K562 (cell line): ENCODE measurements at regions not wholly inside any gene's neighbourhood (a gene's known extent, or its start where the extent isn't known, plus 50 kb on each side); places are given as distances from the start of the nearest gene placed in this dataset.

ENCODE experiments used
- BCLAF1 ChIP-seq, 2 experiments: fragments of 450-650 bp in 1 of 2; IDR thresholded peaks; 2 replicates each; pipeline ENCODE4 v1.6.1; 2011 to 2017; ENCODE audit warnings: low read depth in 2 of 2, antibody characterized with exemption in 1 of 2, borderline replicate concordance in 1 of 2, low read length in 1 of 2, mild to moderate bottlenecking in 1 of 2, mixed read lengths in 1 of 2; ENCODE audit not compliant: control insufficient read depth in 1 of 2
- C11orf30 ChIP-seq: fragments of 450-650 bp; IDR thresholded peaks from 2 replicates; pipeline ENCODE4 v1.6.1; 2016; ENCODE audit warnings: low read depth, mild to moderate bottlenecking
- HIVEP1 ChIP-seq: fragments of 250-450 bp; sonication (Bioruptor Pico); IDR thresholded peaks from 2 replicates; pipeline ENCODE4 v1.4.0; 2020; ENCODE audit warnings: mild to moderate bottlenecking
- KLF1 ChIP-seq: fragments of 450-650 bp; IDR thresholded peaks from 2 replicates; pipeline ENCODE4 v1.6.1; 2016; ENCODE audit warnings: missing genetic modification characterization, missing compliant biosample characterization
- MAFF ChIP-seq: IDR thresholded peaks from 2 replicates; pipeline ENCODE4 v1.6.1; 2012; ENCODE audit warnings: low read length, improper control_type of control experiment
- MAFG ChIP-seq: fragments of 450-650 bp; conservative IDR thresholded peaks from 2 replicates; pipeline ENCODE4 v1.6.1; 2016; ENCODE audit warnings: missing genetic modification characterization, missing compliant biosample characterization
- NFYB ChIP-seq: IDR thresholded peaks from 2 replicates; pipeline ENCODE4 v1.6.1; 2011; ENCODE audit warnings: mild to moderate bottlenecking, moderate library complexity; ENCODE audit not compliant: insufficient read length; ENCODE audit errors: extremely low read depth
- POLR2G ChIP-seq: fragments of 200-400 bp; formaldehyde crosslinking; IDR thresholded peaks from 2 replicates; pipeline ENCODE4 v1.6.1; 2017; ENCODE audit warnings: low read depth, mild to moderate bottlenecking, antibody characterized with exemption, low read length, moderate library complexity
- RBM14 ChIP-seq: fragments of 200-400 bp; formaldehyde crosslinking; IDR thresholded peaks from 2 replicates; pipeline ENCODE4 v1.6.1; 2018; ENCODE audit warnings: low read depth, mild to moderate bottlenecking, low read length, moderate library complexity, borderline replicate concordance; ENCODE audit not compliant: insufficient read depth
- THAP7 ChIP-seq: fragments of 250-450 bp; sonication (Bioruptor Pico); IDR thresholded peaks from 2 replicates; pipeline ENCODE4 v1.5.0; 2021
- XRCC5 ChIP-seq: fragments of 200-400 bp; formaldehyde crosslinking; IDR thresholded peaks from 2 replicates; pipeline ENCODE4 v1.6.1; 2017; ENCODE audit warnings: low read depth, mild to moderate bottlenecking, low read length
- ZNF316 ChIP-seq: fragments of 450-650 bp; IDR thresholded peaks from 2 replicates; pipeline ENCODE4 v1.6.1; 2016
- ZNF324 ChIP-seq: fragments of 250-450 bp; sonication (Bioruptor Pico); IDR thresholded peaks from 2 replicates; pipeline ENCODE4 v1.4.0; 2020; ENCODE audit warnings: mild to moderate bottlenecking
- ZNF507 ChIP-seq: conservative IDR thresholded peaks from 2 replicates; pipeline ENCODE4 v1.6.1; 2017; ENCODE audit warnings: missing genetic modification characterization, missing compliant biosample characterization
- TF ChIP-seq, protein P1 (sequence below), 2 experiments: fragments of 250-450 bp in 1 of 2; fragments of 450-650 bp in 1 of 2; sonication (Bioruptor Pico) in 1 of 2; IDR thresholded peaks; 2 replicates each; pipeline versions ENCODE4 v1.6.1 to v1.8.0; 2016 to 2021; ENCODE audit warnings: mild to moderate bottlenecking in 2 of 2, moderate library complexity in 2 of 2, missing compliant biosample characterization in 1 of 2, missing genetic modification characterization in 1 of 2
- TF ChIP-seq, protein P2 (sequence below): fragments of 450-650 bp; IDR thresholded peaks from 2 replicates; pipeline ENCODE4 v1.6.1; 2016; ENCODE audit warnings: mild to moderate bottlenecking
- TF ChIP-seq, protein P3 (sequence below): sonication (generic); formaldehyde crosslinking; IDR thresholded peaks from 2 replicates; pipeline ENCODE4 v1.8.1; 2023; ENCODE audit warnings: mild to moderate bottlenecking, missing genetic modification reagents

DNA sequence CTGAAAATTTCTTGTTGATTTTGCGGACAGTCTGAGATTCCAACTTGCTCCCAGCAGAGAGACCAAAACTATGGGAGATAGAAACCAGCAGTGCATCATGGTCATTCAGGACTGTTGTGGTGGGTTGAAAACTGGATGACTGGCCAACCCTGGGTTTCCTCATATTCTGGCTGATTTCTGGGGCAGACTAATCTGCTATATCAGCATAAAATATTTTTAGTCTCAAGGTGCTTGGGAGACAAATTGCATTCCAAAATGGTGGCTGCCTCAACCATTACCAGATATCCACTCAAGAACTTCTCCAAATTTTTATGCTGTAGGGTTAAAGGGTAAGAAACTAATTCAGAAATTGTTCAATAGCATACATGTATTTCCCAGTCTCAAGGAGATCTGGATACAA lies 434.0 kb downstream of the BRINP3 start (continued):
- no peak for TF ChIP-seq ZNF507 (tag)
- peak; percentile 43; the same call in 1 of the 2 replicates for TF ChIP-seq MAFG (tag)
- TF ChIP-seq, protein P1, sequence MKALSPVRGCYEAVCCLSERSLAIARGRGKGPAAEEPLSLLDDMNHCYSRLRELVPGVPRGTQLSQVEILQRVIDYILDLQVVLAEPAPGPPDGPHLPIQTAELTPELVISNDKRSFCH (CRISPR knock-in tag; IDR thresholded peaks at IDR 0.05): no peak
- TF ChIP-seq, protein P1 (tag; IDR thresholded peaks at IDR 0.05): no peak
- no peak for TF ChIP-seq XRCC5
- no peak for TF ChIP-seq RBM14
- TF ChIP-seq, protein P2, sequence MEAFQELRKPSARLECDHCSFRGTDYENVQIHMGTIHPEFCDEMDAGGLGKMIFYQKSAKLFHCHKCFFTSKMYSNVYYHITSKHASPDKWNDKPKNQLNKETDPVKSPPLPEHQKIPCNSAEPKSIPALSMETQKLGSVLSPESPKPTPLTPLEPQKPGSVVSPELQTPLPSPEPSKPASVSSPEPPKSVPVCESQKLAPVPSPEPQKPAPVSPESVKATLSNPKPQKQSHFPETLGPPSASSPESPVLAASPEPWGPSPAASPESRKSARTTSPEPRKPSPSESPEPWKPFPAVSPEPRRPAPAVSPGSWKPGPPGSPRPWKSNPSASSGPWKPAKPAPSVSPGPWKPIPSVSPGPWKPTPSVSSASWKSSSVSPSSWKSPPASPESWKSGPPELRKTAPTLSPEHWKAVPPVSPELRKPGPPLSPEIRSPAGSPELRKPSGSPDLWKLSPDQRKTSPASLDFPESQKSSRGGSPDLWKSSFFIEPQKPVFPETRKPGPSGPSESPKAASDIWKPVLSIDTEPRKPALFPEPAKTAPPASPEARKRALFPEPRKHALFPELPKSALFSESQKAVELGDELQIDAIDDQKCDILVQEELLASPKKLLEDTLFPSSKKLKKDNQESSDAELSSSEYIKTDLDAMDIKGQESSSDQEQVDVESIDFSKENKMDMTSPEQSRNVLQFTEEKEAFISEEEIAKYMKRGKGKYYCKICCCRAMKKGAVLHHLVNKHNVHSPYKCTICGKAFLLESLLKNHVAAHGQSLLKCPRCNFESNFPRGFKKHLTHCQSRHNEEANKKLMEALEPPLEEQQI: no peak
- no peak for TF ChIP-seq NFYB
- no peak for TF ChIP-seq POLR2G
- no peak for TF ChIP-seq BCLAF1 (IDR thresholded peaks at IDR 0.05; ENCODE audit: borderline replicate concordance in 1 of 2, control insufficient read depth in 1 of 2, low read depth in 2 of 2, low read length in 1 of 2)
- TF ChIP-seq MAFF: peak; percentile 70
- no peak for TF ChIP-seq THAP7 (CRISPR knock-in tag)
- TF ChIP-seq ZNF316: peak; percentile 61
- TF ChIP-seq KLF1 (tag): no peak
- TF ChIP-seq, protein P3, sequence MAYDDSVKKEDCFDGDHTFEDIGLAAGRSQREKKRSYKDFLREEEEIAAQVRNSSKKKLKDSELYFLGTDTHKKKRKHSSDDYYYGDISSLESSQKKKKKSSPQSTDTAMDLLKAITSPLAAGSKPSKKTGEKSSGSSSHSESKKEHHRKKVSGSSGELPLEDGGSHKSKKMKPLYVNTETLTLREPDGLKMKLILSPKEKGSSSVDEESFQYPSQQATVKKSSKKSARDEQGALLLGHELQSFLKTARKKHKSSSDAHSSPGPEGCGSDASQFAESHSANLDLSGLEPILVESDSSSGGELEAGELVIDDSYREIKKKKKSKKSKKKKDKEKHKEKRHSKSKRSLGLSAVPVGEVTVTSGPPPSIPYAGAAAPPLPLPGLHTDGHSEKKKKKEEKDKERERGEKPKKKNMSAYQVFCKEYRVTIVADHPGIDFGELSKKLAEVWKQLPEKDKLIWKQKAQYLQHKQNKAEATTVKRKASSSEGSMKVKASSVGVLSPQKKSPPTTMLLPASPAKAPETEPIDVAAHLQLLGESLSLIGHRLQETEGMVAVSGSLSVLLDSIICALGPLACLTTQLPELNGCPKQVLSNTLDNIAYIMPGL (CRISPR knock-in tag): no peak
- TF ChIP-seq C11orf30: peak; percentile 37; the same call in 1 of the 2 replicates
- no peak for TF ChIP-seq HIVEP1 (CRISPR knock-in tag)
- TF ChIP-seq ZNF324 (CRISPR knock-in tag): no peak
